K562 (cell line): ENCODE measurements at regions not wholly inside any gene's neighbourhood (a gene's known extent, or its start where the extent isn't known, plus 50 kb on each side); places are given as distances from the start of the nearest gene placed in this dataset.

Experiments used
- ATAC-seq: fragments of 200-7000 bp; cut with Tn5 transposase; 3 replicates; pipeline ENCODE4 v1.9.1; 2020; ENCODE audit warnings: moderate library complexity
- BruUV-seq: library from RNA; stranded (reverse); fragments of 400-500 nt; replicated peaks from 2 replicates; lab custom pipeline; 2021; lab: Mats Ljungman, UMichigan
- CTCF ChIA-PET: fragments of 300-600 bp; formaldehyde crosslinking; extraction: SDS; loops from one replicate; lab custom pipeline; 2021; ENCODE audit warnings: low intra/inter-chr PET ratio; lab: Yijun Ruan, JAX
- POLR2A ChIA-PET: fragments of 300-600, 350-650 bp; sonication (Branson Sonifier 250); formaldehyde crosslinking; extraction: SDS; loops from one replicate; lab custom pipeline; 2021; ENCODE audit warnings: antibody characterized with exemption, inconsistent platforms; lab: Yijun Ruan, JAX
- DNase-seq, 4 experiments: peaks; one replicate each; pipeline versions ENCODE4 v3.0.0 to v3.0.0-alpha.2; 2011 to 2018; ENCODE audit warnings: low spot score in 3 of 4, mixed read lengths in 3 of 4; ENCODE audit errors: extremely low read depth in 1 of 4
- FAIRE-seq: peaks from 2 replicates; lab custom pipeline; 2011; peaks lifted over from hg19 to GRCh38; lab: Jason Lieb, UNC
- H2AFZ ChIP-seq: 2 replicates; pipeline ENCODE4 v1.6.0; 2011; ENCODE audit warnings: low read depth, low read length, control low read depth, inconsistent platforms
- H3K27ac ChIP-seq: fragments of 200-600 bp; 3 replicates; pipeline ENCODE4 v1.8.0; 2011; ENCODE audit warnings: low read depth, mild to moderate bottlenecking, control low read depth, inconsistent platforms, low read length, moderate library complexity, mixed read lengths; ENCODE audit errors: extremely low read depth
- H3K27me3 ChIP-seq, 2 experiments: fragments of 300-600 bp in 1 of 2; 2 replicates in 1 of 2; 3 replicates in 1 of 2; pipeline versions ENCODE4 v1.6.0 to v1.8.0; 2011; ENCODE audit warnings: inconsistent platforms in 2 of 2, low read length in 2 of 2, mild to moderate bottlenecking in 1 of 2, mixed read lengths in 1 of 2, moderate library complexity in 1 of 2; ENCODE audit not compliant: control insufficient read depth in 2 of 2, insufficient read depth in 2 of 2
- H3K36me3 ChIP-seq: fragments of 300-600 bp; 3 replicates; pipeline ENCODE4 v1.8.0; 2011; ENCODE audit warnings: mild to moderate bottlenecking, low read length, inconsistent platforms; ENCODE audit not compliant: control insufficient read depth, insufficient read depth
- H3K4me1 ChIP-seq, 2 experiments: fragments of 200-600 bp in 1 of 2; replicated peaks in 1 of 2; 2 replicates in 1 of 2; 3 replicates in 1 of 2; pipeline versions ENCODE4 v1.5.1 to v1.8.0; 2011; ENCODE audit warnings: inconsistent platforms in 2 of 2, low read length in 2 of 2, mild to moderate bottlenecking in 1 of 2, mixed read lengths in 1 of 2, moderate library complexity in 1 of 2; ENCODE audit not compliant: control insufficient read depth in 2 of 2, insufficient read depth in 2 of 2
- H3K4me2 ChIP-seq: 2 replicates; pipeline ENCODE4 v1.6.1; 2011; ENCODE audit warnings: low read length, control low read depth, inconsistent platforms, mixed read lengths; ENCODE audit not compliant: insufficient read depth
- H3K4me3 ChIP-seq: fragments of 200-600 bp; sonication (generic), shearing (Covaris generic); 2 replicates; pipeline ENCODE4 v1.5.1; 2016; ENCODE audit warnings: control low read depth, inconsistent platforms
- H3K79me2 ChIP-seq: fragments of 200-600 bp; 3 replicates; pipeline ENCODE4 v1.8.0; 2011; ENCODE audit warnings: low read length, inconsistent platforms; ENCODE audit not compliant: control insufficient read depth, insufficient read depth
- H3K9ac ChIP-seq, 2 experiments: 2 replicates each; pipeline versions ENCODE4 v1.6.0 to v1.6.1; 2011; ENCODE audit warnings: low read depth in 2 of 2, low read length in 2 of 2, control low read depth in 1 of 2, inconsistent platforms in 1 of 2, mild to moderate bottlenecking in 1 of 2, mixed read lengths in 1 of 2; ENCODE audit not compliant: insufficient read depth in 1 of 2
- H3K9me1 ChIP-seq: one replicate; pipeline ENCODE4 v1.6.0; 2011; ENCODE audit warnings: inconsistent platforms, mild to moderate bottlenecking, low read length, moderate library complexity; ENCODE audit not compliant: control insufficient read depth, insufficient read depth
- H3K9me3 ChIP-seq: replicated peaks from 2 replicates; pipeline ENCODE4 v1.5.1; 2011; ENCODE audit warnings: low read depth, low read length, inconsistent platforms; ENCODE audit not compliant: control insufficient read depth, insufficient read depth
- H4K20me1 ChIP-seq: replicated peaks from 2 replicates; pipeline ENCODE4 v1.6.1; 2011; ENCODE audit warnings: low read length, inconsistent platforms, mixed read lengths; ENCODE audit not compliant: control insufficient read depth, insufficient read depth
- ASH1L ChIP-seq: fragments of 450-650 bp; IDR thresholded peaks from 2 replicates; pipeline ENCODE4 v1.6.1; 2018; ENCODE audit warnings: borderline replicate concordance, mild to moderate bottlenecking, low read depth; ENCODE audit not compliant: partially characterized antibody
- ATF1 ChIP-seq, 2 experiments: fragments of 450-650 bp in 1 of 2; IDR thresholded peaks; 2 replicates each; pipeline ENCODE4 v1.6.1; 2016; ENCODE audit warnings: missing compliant biosample characterization in 1 of 2, missing genetic modification characterization in 1 of 2
- FOXJ2 ChIP-seq: fragments of 200-800 bp; sonication (Bioruptor generic); IDR thresholded peaks from 2 replicates; pipeline ENCODE4 v1.6.1; 2016; ENCODE audit warnings: missing genetic modification characterization, missing compliant biosample characterization
- NCOA1 ChIP-seq: fragments of 450-650 bp; IDR thresholded peaks from 2 replicates; pipeline ENCODE4 v1.6.1; 2016; ENCODE audit warnings: low read depth
- RBBP5 ChIP-seq: fragments of 200-600 bp; sonication (generic); IDR thresholded peaks from 2 replicates; pipeline ENCODE4 v1.6.1; 2012; ENCODE audit warnings: borderline replicate concordance, mild to moderate bottlenecking, low read length, control low read depth, inconsistent platforms; ENCODE audit not compliant: insufficient read depth, poor library complexity, severe bottlenecking
- RCOR1 ChIP-seq, 2 experiments: IDR thresholded peaks; 2 replicates each; pipeline ENCODE4 v1.6.1; 2012; ENCODE audit warnings: low read depth in 2 of 2, low read length in 2 of 2, borderline replicate concordance in 1 of 2, improper control_type of control experiment in 1 of 2
- SMARCB1 ChIP-seq: IDR thresholded peaks from 2 replicates; pipeline ENCODE4 v1.6.1; 2011; ENCODE audit warnings: improper control_type of control experiment, low read depth; ENCODE audit not compliant: insufficient read length
- TAL1 ChIP-seq: fragments of 450-650 bp; IDR thresholded peaks from 2 replicates; pipeline ENCODE4 v1.6.1; 2016; ENCODE audit warnings: mild to moderate bottlenecking
- TEAD1 ChIP-seq, 2 experiments: fragments of 450-650 bp in 1 of 2; sonication (generic) in 1 of 2; formaldehyde crosslinking; IDR thresholded peaks; 2 replicates each; pipeline versions ENCODE4 v1.4.0 to v1.8.0; 2020 to 2022; ENCODE audit warnings: mild to moderate bottlenecking in 2 of 2, missing genetic modification reagents in 1 of 2
- ZNF444 ChIP-seq: fragments of 250-450 bp; sonication (Bioruptor Pico); IDR thresholded peaks from 2 replicates; pipeline ENCODE4 v1.4.0; 2020; ENCODE audit warnings: mild to moderate bottlenecking, moderate library complexity
- WGBS: fragments of 100-300 bp; shearing (Covaris generic); methylation state at CpG from one replicate; pipeline ENCODE4 v1.1.6; 2016; ENCODE audit warnings: low coverage, mixed read lengths; ENCODE audit not compliant: insufficient coverage; ENCODE audit errors: missing lambda C conversion rate; 5-methylcytosine and 5-hydroxymethylcytosine counted together
- in situ Hi-C: fragments of 300-500 bp; cut with MboI; formaldehyde crosslinking; loops from 4 replicates; pipeline ENCODE4 v1.15.0; 2018; ENCODE audit warnings: inconsistent platforms, mixed read lengths
- intact Hi-C: fragments of 100-400 bp; cut with micrococcal nuclease; formaldehyde crosslinking; loops from 2 replicates; pipeline ENCODE4 v1.14.2; 2022
- TF ChIP-seq, protein P1 (sequence below): sonication (generic); formaldehyde crosslinking; IDR thresholded peaks from 2 replicates; pipeline ENCODE4 v1.4.0; 2020; ENCODE audit warnings: mild to moderate bottlenecking, missing genetic modification reagents
- TF ChIP-seq, protein P2 (sequence below): IDR thresholded peaks from 2 replicates; pipeline ENCODE4 v1.6.1; 2012; ENCODE audit warnings: low read depth, low read length, improper control_type of control experiment, borderline replicate concordance

DNA sequence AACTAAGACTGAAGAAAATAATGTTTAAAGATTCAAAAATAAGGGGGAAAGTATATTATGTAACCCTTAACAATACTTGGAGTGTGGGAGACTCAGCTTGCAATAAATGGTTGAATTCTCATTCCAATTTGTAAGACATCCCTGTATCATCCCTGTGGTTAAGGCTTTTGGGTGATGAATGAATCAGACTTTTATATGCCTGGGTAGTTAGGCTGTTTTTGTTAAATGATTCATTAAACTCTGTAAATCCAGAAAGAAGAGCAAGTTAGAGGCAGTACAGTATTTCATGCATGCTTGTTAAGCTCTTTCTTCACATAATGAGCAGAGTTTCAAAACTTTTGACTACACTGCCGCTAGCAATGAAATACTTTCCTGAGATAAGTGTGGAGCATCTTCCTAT is 948.8 kb downstream of the SOCS6 start (continued):
- TF ChIP-seq SMARCB1, result no peak
- TF ChIP-seq RBBP5, result no peak

DNA sequence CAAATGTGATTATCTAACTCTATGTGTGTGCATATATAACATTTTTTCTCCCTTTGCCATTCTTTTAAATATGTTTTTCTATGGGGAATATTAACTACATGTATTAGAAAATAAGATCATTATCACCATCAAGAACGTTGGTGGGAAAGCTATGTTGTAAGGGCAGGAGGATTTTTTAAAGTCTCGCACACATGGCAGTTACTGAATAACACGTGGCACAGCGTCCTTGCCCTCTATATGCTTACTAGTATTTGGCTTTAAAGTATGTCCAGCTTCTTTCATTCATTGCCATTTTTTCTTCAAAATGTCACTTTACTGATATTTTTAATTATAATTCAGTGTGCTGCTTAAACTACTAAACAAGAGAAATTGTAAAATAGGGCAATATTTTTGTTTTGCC is 944.3 kb downstream of the SOCS6 start:
- CTCF ChIA-PET, result no interaction called here
- in situ Hi-C loops (no loop called here), intact Hi-C loops (no loop called here)
- H3K9ac ChIP-seq, result no peak overlapping the region
- TF ChIP-seq, protein P1, sequence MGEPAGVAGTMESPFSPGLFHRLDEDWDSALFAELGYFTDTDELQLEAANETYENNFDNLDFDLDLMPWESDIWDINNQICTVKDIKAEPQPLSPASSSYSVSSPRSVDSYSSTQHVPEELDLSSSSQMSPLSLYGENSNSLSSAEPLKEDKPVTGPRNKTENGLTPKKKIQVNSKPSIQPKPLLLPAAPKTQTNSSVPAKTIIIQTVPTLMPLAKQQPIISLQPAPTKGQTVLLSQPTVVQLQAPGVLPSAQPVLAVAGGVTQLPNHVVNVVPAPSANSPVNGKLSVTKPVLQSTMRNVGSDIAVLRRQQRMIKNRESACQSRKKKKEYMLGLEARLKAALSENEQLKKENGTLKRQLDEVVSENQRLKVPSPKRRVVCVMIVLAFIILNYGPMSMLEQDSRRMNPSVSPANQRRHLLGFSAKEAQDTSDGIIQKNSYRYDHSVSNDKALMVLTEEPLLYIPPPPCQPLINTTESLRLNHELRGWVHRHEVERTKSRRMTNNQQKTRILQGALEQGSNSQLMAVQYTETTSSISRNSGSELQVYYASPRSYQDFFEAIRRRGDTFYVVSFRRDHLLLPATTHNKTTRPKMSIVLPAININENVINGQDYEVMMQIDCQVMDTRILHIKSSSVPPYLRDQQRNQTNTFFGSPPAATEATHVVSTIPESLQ, result no peak
- no peak for TF ChIP-seq FOXJ2 (tag)
- no peak for TF ChIP-seq TAL1
- TF ChIP-seq, protein P2, sequence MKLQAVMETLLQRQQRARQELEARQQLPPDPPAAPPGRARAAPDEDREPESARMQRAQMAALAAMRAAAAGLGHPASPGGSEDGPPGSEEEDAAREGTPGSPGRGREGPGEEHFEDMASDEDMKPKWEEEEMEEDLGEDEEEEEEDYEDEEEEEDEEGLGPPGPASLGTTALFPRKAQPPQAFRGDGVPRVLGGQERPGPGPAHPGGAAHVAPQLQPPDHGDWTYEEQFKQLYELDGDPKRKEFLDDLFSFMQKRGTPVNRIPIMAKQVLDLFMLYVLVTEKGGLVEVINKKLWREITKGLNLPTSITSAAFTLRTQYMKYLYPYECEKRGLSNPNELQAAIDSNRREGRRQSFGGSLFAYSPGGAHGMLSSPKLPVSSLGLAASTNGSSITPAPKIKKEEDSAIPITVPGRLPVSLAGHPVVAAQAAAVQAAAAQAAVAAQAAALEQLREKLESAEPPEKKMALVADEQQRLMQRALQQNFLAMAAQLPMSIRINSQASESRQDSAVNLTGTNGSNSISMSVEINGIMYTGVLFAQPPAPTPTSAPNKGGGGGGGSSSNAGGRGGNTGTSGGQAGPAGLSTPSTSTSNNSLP, result no peak
- TF ChIP-seq ATF1 (CRISPR knock-in tag; IDR thresholded peaks at IDR 0.05), result no peak
- TF ChIP-seq ATF1 (tag; IDR thresholded peaks at IDR 0.05), result no peak
- no peak for TF ChIP-seq TEAD1 (CRISPR knock-in tag; IDR thresholded peaks at IDR 0.05)
- no peak for TF ChIP-seq NCOA1
- no peak for TF ChIP-seq ZNF444 (CRISPR knock-in tag)
- TF ChIP-seq ASH1L, result no peak
- TF ChIP-seq RCOR1 (IDR thresholded peaks at IDR 0.05; ENCODE audit: borderline replicate concordance in 1 of 2, low read depth in 2 of 2, low read length in 2 of 2), result no peak
- BruUV-seq, result no TSS peak
- H2AFZ ChIP-seq, result no peak overlapping the region
- POLR2A ChIA-PET, result no interaction called here
- H3K36me3 ChIP-seq, result no peaks in the 10 kb centered on the region
- H3K4me1 ChIP-seq, result no peaks in the 10 kb centered on the region
- ATAC-seq (no peak), DNase-seq (no peak), FAIRE-seq (no peak)
- H3K27me3 ChIP-seq, result no peaks in the 10 kb centered on the region
- H3K4me3 ChIP-seq, result no peak overlapping the region
- H3K79me2 ChIP-seq, result no peaks in the 10 kb centered on the region
- WGBS, result 0% methylated on average over 4 of the region's 4 CpGs
- H3K9me1 ChIP-seq, result no peaks in the 10 kb centered on the region
- H3K9me3 ChIP-seq, result no peaks in the 10 kb centered on the region
- no peak overlapping the region for H3K4me2 ChIP-seq
- no peak overlapping the region for H3K27ac ChIP-seq
- H4K20me1 ChIP-seq, result no peaks in the 10 kb centered on the region
